Calu3 (cell line): ENCODE measurements at regions not wholly inside any gene's neighbourhood (a gene's known extent, or its start where the extent isn't known, plus 50 kb on each side); places are given as distances from the start of the nearest gene placed in this dataset.

Experiments used
- BruUV-seq: library from RNA; stranded (reverse); fragments of 400-500 nt; replicated peaks from 2 replicates; lab custom pipeline; 2021; lab: Mats Ljungman, UMichigan
- CTCF ChIA-PET: fragments of 300-600 bp; sonication (Branson Sonifier 250); formaldehyde crosslinking; loops from one replicate; lab custom pipeline; 2022; ENCODE audit warnings: antibody characterized with exemption; lab: Charles Lee
- DNase-seq: peaks from one replicate; pipeline ENCODE4 v3.0.0; 2022
- H3K27ac Mint-ChIP-seq: one replicate; pipeline ENCODE4 v1.8.0; 2022; ENCODE audit warnings: mixed read lengths; ENCODE audit not compliant: unreplicated experiment
- H3K27me3 Mint-ChIP-seq: one replicate; pipeline ENCODE4 v1.8.0; 2022; ENCODE audit warnings: mixed read lengths; ENCODE audit not compliant: unreplicated experiment
- H3K36me3 Mint-ChIP-seq: one replicate; pipeline ENCODE4 v1.8.0; 2022; ENCODE audit warnings: mild to moderate bottlenecking, moderate library complexity, mixed read lengths; ENCODE audit not compliant: insufficient read depth, unreplicated experiment
- H3K4me1 Mint-ChIP-seq: one replicate; pipeline ENCODE4 v1.8.0; 2022; ENCODE audit warnings: mild to moderate bottlenecking, low read depth, mixed read lengths; ENCODE audit not compliant: unreplicated experiment
- H3K4me3 Mint-ChIP-seq: one replicate; pipeline ENCODE4 v1.8.0; 2022; ENCODE audit warnings: mild to moderate bottlenecking, low read depth, moderate library complexity, mixed read lengths; ENCODE audit not compliant: unreplicated experiment
- H3K9me3 Mint-ChIP-seq: one replicate; pipeline ENCODE4 v1.8.0; 2022; ENCODE audit warnings: low read depth, mixed read lengths; ENCODE audit not compliant: unreplicated experiment
- CTCF ChIP-seq: fragments of 200-600 bp; IDR thresholded peaks from one replicate; pipeline ENCODE4 v1.8.0; 2022; ENCODE audit warnings: antibody characterized with exemption; ENCODE audit not compliant: unreplicated experiment
- intact Hi-C: fragments of 100-400 bp; cut with micrococcal nuclease; formaldehyde crosslinking; loops from one replicate; pipeline ENCODE4 v1.10.0; 2022; ENCODE audit not compliant: unreplicated experiment

- CTCF ChIA-PET: interaction anchor here (0.7 kb wide), 1 partner anchor 14 kb away, joined by 7 read pairs; no protein-coding TSS in a partner anchor
- peaks cover 6% of the 10 kb centered on the region for H3K36me3 Mint-ChIP-seq
- DNase-seq: no peak
- peaks cover 65% of the 10 kb centered on the region for H3K27me3 Mint-ChIP-seq
- H3K4me1 Mint-ChIP-seq: peaks cover 14% of the 10 kb centered on the region
- no peak for TF ChIP-seq CTCF
- no peak overlapping the region for H3K4me3 Mint-ChIP-seq
- intact Hi-C loops: loop anchor here (5.0 kb wide), 1 partner anchor 63 kb away; no protein-coding TSS in a partner anchor
- no peak overlapping the region for H3K27ac Mint-ChIP-seq
- H3K9me3 Mint-ChIP-seq: no peaks in the 10 kb centered on the region
- no TSS peak for BruUV-seq
These were observed 133.4 kb upstream of the E2F8 start for GRCh38 chr11:19374151-19374569.

- no peak for TF ChIP-seq CTCF
- CTCF ChIA-PET: no interaction called here
- intact Hi-C loops: loop anchor here (5.0 kb wide), 1 partner anchor 65 kb away; no protein-coding TSS in a partner anchor
- no TSS peak for BruUV-seq
- H3K27me3 Mint-ChIP-seq: peaks cover 60% of the 10 kb centered on the region
- peaks cover 6% of the 10 kb centered on the region for H3K36me3 Mint-ChIP-seq
- no peak overlapping the region for H3K27ac Mint-ChIP-seq
- H3K9me3 Mint-ChIP-seq: no peaks in the 10 kb centered on the region
- peaks cover 14% of the 10 kb centered on the region for H3K4me1 Mint-ChIP-seq
- DNase-seq: no peak
- H3K4me3 Mint-ChIP-seq: no peak overlapping the region
These were observed 131.6 kb upstream of the E2F8 start for GRCh38 chr11:19372381-19372780.

- Mint-ChIP-seq H3K9me3 (no peaks in the 10 kb centered on the region), H3K27me3 (peaks cover 61% of the 10 kb centered on the region), H3K4me1 (peaks cover 14% of the 10 kb centered on the region), H3K27ac (peak overlapping the region; percentile 59), H3K36me3 (peaks cover 6% of the 10 kb centered on the region), H3K4me3 (peak overlapping the region; percentile 5)
- CTCF ChIA-PET: interaction anchor here (0.6 to 0.7 kb wide), 4 partner anchors 10 to 1238 kb away, joined by 3 to 6 read pairs (median 3); no protein-coding TSS in a partner anchor
- no TSS peak for BruUV-seq
- intact Hi-C loops: loop anchor here (5.0 kb wide), 1 partner anchor 67 kb away; no protein-coding TSS in a partner anchor
- DNase-seq: peak; percentile 70
- TF ChIP-seq CTCF: no peak
These were observed 129.5 kb upstream of the E2F8 start for GRCh38 chr11:19370100-19370861.

GRCh38 chr11:19368726-19369375 lies 128.1 kb upstream of the E2F8 start:
- H3K27ac Mint-ChIP-seq: no peak overlapping the region

More at GRCh38 chr11:19368726-19369375, 128.1 kb upstream of the E2F8 start:
- no peak for TF ChIP-seq CTCF
- no peak overlapping the region for H3K4me3 Mint-ChIP-seq
- no TSS peak for BruUV-seq
- H3K9me3 Mint-ChIP-seq: no peaks in the 10 kb centered on the region
- H3K27me3 Mint-ChIP-seq: peaks cover 61% of the 10 kb centered on the region
- no peak for DNase-seq
- peaks cover 6% of the 10 kb centered on the region for H3K36me3 Mint-ChIP-seq
- intact Hi-C loops: no loop called here
- CTCF ChIA-PET: no interaction called here
- peaks cover 14% of the 10 kb centered on the region for H3K4me1 Mint-ChIP-seq
